ENCODE measurements at regions not wholly inside any gene's neighbourhood (a gene's known extent, or its start where the extent isn't known, plus 50 kb on each side); places are given as distances from the start of the nearest gene placed in this dataset.

GRCh38 chr9:2481216-2481615 is 140.4 kb upstream of the VLDLR start:
- no peak for TF ChIP-seq POLR2A (IDR thresholded peaks at IDR 0.05)
- TF ChIP-seq EP300 (IDR thresholded peaks at IDR 0.05) = no peak
- TF ChIP-seq, protein P1, sequence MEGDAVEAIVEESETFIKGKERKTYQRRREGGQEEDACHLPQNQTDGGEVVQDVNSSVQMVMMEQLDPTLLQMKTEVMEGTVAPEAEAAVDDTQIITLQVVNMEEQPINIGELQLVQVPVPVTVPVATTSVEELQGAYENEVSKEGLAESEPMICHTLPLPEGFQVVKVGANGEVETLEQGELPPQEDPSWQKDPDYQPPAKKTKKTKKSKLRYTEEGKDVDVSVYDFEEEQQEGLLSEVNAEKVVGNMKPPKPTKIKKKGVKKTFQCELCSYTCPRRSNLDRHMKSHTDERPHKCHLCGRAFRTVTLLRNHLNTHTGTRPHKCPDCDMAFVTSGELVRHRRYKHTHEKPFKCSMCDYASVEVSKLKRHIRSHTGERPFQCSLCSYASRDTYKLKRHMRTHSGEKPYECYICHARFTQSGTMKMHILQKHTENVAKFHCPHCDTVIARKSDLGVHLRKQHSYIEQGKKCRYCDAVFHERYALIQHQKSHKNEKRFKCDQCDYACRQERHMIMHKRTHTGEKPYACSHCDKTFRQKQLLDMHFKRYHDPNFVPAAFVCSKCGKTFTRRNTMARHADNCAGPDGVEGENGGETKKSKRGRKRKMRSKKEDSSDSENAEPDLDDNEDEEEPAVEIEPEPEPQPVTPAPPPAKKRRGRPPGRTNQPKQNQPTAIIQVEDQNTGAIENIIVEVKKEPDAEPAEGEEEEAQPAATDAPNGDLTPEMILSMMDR (IDR thresholded peaks at IDR 0.05) = no peak
- no peak for TF ChIP-seq POLR2AphosphoS5 (IDR thresholded peaks at IDR 0.05)
- WGBS, 2 donors = 77 to 78% methylated on average over 3 of the region's 3 CpGs
- ATAC-seq (ENCODE audit: low FRiP score in 2 of 2) = no peak

DNA sequence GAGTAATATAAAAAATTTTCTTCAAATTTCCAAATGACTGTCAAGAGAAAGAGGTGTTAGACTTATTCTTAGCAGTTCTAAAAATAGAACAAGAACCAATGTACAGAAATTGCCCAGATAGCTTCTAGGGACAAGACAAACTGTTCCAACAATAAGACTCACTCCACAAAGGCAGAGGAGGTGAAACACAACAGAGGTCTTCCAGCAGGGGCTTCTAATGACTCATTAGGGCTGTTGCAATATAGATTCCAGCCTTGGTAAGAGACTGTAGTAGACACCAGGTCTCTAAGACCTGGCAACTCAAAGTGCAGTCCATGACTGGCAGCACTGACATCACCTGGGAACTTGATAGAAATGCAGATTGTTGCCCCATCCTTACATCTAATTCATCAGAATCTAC is 134.6 kb upstream of the VLDLR start:
- Histone ChIP-seq H3K4me1 (no peaks in the 10 kb centered on the region), H3K4me3 (no peak overlapping the region), H3K36me3 (no peaks in the 10 kb centered on the region), H3K27ac (no peak overlapping the region), H3K9me3 (no peaks in the 10 kb centered on the region), H3K27me3 (no peaks in the 10 kb centered on the region)
- no peak for ATAC-seq (ENCODE audit: low FRiP score in 2 of 2)
- no peak for TF ChIP-seq POLR2A (IDR thresholded peaks at IDR 0.05)
- no peak for TF ChIP-seq EP300 (IDR thresholded peaks at IDR 0.05)
- no peak for TF ChIP-seq POLR2AphosphoS5 (IDR thresholded peaks at IDR 0.05)
- TF ChIP-seq, protein P1 (IDR thresholded peaks at IDR 0.05) = no peak
- DNase-seq = no peak

More at GRCh38 chr9:2481216-2481615, 140.4 kb upstream of the VLDLR start:
- H3K36me3 ChIP-seq = no peaks in the 10 kb centered on the region
- H3K9me3 ChIP-seq = no peaks in the 10 kb centered on the region
- H3K4me1 ChIP-seq = no peaks in the 10 kb centered on the region
- no peak overlapping the region for H3K27ac ChIP-seq
- no peak for DNase-seq
- H3K27me3 ChIP-seq = no peaks in the 10 kb centered on the region
- H3K4me3 ChIP-seq = no peak overlapping the region

- Histone ChIP-seq H3K4me3 (no peak overlapping the region), H3K36me3 (no peaks in the 10 kb centered on the region), H3K27ac (no peak overlapping the region), H3K4me1 (peaks cover 0 to 3% (median 0%) of the 10 kb centered on the region in 4 donors), H3K27me3 (no peaks in the 10 kb centered on the region), H3K9me3 (no peaks in the 10 kb centered on the region)
- ATAC-seq (ENCODE audit: low FRiP score in 2 of 2) (peak in 1 of 2 donors; percentile 73), DNase-seq (no peak)
- no peak for TF ChIP-seq EP300 (IDR thresholded peaks at IDR 0.05)
- TF ChIP-seq POLR2AphosphoS5 (IDR thresholded peaks at IDR 0.05) = no peak
- TF ChIP-seq POLR2A (IDR thresholded peaks at IDR 0.05) = no peak
- TF ChIP-seq, protein P1 (IDR thresholded peaks at IDR 0.05) = no peak
- WGBS, 2 donors = 52 to 80% methylated on average over 2 of the region's 2 CpGs
These were observed 131.7 kb upstream of the VLDLR start for GRCh38 chr9:2489838-2490314.

- peaks cover 0 to 5% (median 2%) of the 10 kb centered on the region in 4 donors for H3K4me1 ChIP-seq
- DNase-seq (no peak), ATAC-seq (ENCODE audit: low FRiP score in 2 of 2) (no peak)
- H3K4me3 ChIP-seq = no peak overlapping the region
- WGBS, 2 donors = 93 to 100% methylated on average over 3 of the region's 3 CpGs
- TF ChIP-seq EP300 (IDR thresholded peaks at IDR 0.05) (no peak), POLR2A (IDR thresholded peaks at IDR 0.05) (no peak), POLR2AphosphoS5 (IDR thresholded peaks at IDR 0.05) (no peak)
- TF ChIP-seq, protein P1 (IDR thresholded peaks at IDR 0.05) = no peak
- H3K27me3 ChIP-seq = no peaks in the 10 kb centered on the region
- H3K9me3 ChIP-seq = no peaks in the 10 kb centered on the region
- H3K36me3 ChIP-seq = no peaks in the 10 kb centered on the region
- H3K27ac ChIP-seq = no peak overlapping the region
These were observed 129.4 kb upstream of the VLDLR start for GRCh38 chr9:2492161-2492560.

DNA sequence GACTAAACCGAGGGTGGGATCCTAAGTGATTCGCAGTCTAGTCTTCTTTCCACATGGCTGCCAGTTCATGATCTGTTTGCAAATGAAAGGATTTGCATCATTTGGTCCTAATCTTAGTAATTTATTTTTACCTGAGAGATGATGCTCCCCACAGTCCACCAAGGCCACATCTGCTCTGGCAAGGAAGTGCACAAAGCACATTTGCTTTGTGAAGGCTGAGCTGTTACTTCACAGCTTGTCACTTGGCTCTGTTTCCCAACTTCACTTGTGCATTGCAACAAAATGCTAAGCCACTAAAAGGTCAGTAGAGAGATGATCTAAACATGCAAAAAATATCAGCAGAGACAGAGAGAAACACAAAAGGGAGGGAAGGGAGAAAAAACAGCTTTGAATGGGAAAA is 128.5 kb upstream of the VLDLR start:
- DNase-seq (no peak), ATAC-seq (ENCODE audit: low FRiP score in 2 of 2) (peak in 1 of 2 donors; percentile 7)
- WGBS, 2 donors = 85 to 91% methylated on average over 2 of the region's 2 CpGs
- no peak for TF ChIP-seq POLR2A (IDR thresholded peaks at IDR 0.05)
- TF ChIP-seq POLR2AphosphoS5 (IDR thresholded peaks at IDR 0.05) = no peak
- TF ChIP-seq, protein P1 (IDR thresholded peaks at IDR 0.05) = no peak
- TF ChIP-seq EP300 (IDR thresholded peaks at IDR 0.05) = no peak
- Histone ChIP-seq H3K36me3 (no peaks in the 10 kb centered on the region), H3K4me1 (peaks cover 0 to 5% (median 2%) of the 10 kb centered on the region in 4 donors), H3K9me3 (no peaks in the 10 kb centered on the region), H3K27me3 (no peaks in the 10 kb centered on the region), H3K4me3 (no peak overlapping the region), H3K27ac (no peak overlapping the region)

Measured in upper lobe of left lung (tissue), 6 donors.